Spleen (tissue), 11 donors: ENCODE measurements at regions not wholly inside any gene's neighbourhood (a gene's known extent, or its start where the extent isn't known, plus 50 kb on each side); places are given as distances from the start of the nearest gene placed in this dataset.

Source experiments
- DNase-seq: peaks from one replicate; pipeline ENCODE4 v3.0.0-alpha.2; 2020
- H3K27ac ChIP-seq, 8 donors: fragments of 200-600 bp; sonication (generic) in 7 of 8; 1 replicate in 4 of 8; 2 replicates in 4 of 8; pipeline versions ENCODE4 v1.5.0 to v1.8.0; 2016 to 2021; ENCODE audit warnings: inconsistent platforms in 4 of 8, mild to moderate bottlenecking in 4 of 8, moderate library complexity in 1 of 8
- H3K27me3 ChIP-seq, 7 donors: fragments of 200-600 bp; sonication (generic) in 6 of 7; replicated peaks in 1 of 7; 1 replicate in 4 of 7; 2 replicates in 3 of 7; pipeline versions ENCODE4 v1.5.0 to v1.8.0; 2016 to 2021; ENCODE audit warnings: inconsistent platforms in 3 of 7, mild to moderate bottlenecking in 1 of 7
- H3K36me3 ChIP-seq, 6 donors: fragments of 200-600 bp; sonication (generic) in 5 of 6; 1 replicate in 4 of 6; 2 replicates in 2 of 6; pipeline versions ENCODE4 v1.5.0 to v1.8.0; 2016 to 2021; ENCODE audit warnings: inconsistent platforms in 2 of 6
- H3K4me1 ChIP-seq, 6 donors: fragments of 200-600 bp; sonication (generic) in 5 of 6; 1 replicate in 3 of 6; 2 replicates in 3 of 6; pipeline versions ENCODE4 v1.5.0 to v1.8.0; 2016 to 2021; ENCODE audit warnings: inconsistent platforms in 3 of 6
- H3K4me3 ChIP-seq, 8 donors: fragments of 200-600 bp; sonication (generic) in 7 of 8; 1 replicate in 4 of 8; 2 replicates in 4 of 8; pipeline versions ENCODE4 v1.5.0 to v1.8.0; 2016 to 2021; ENCODE audit warnings: inconsistent platforms in 4 of 8, mild to moderate bottlenecking in 4 of 8, moderate library complexity in 2 of 8
- H3K9me3 ChIP-seq, 8 donors: fragments of 200-600 bp; sonication (generic) in 7 of 8; 1 replicate in 4 of 8; 2 replicates in 4 of 8; pipeline versions ENCODE4 v1.5.0 to v1.8.0; 2016 to 2021; ENCODE audit warnings: inconsistent platforms in 4 of 8
- POLR2A ChIP-seq, 3 donors: fragments of 450-650 bp; IDR thresholded peaks; one replicate each; pipeline ENCODE4 v1.5.1; 2017; ENCODE audit warnings: antibody characterized with exemption in 3 of 3, mild to moderate bottlenecking in 1 of 3
- POLR2AphosphoS5 ChIP-seq, 3 donors: sonication (generic); formaldehyde crosslinking; IDR thresholded peaks; one replicate each; pipeline ENCODE4 v1.5.1; 2017; ENCODE audit warnings: antibody characterized with exemption in 3 of 3
- WGBS, 5 donors: extraction: QIAGEN DNeasy Blood & Tissue Kit in 3 of 5; methylation state at CpG; one replicate each; pipeline versions ENCODE4 v1.1.5 to v1.1.7; 2013 to 2018; 5-methylcytosine and 5-hydroxymethylcytosine counted together
- intact Hi-C: fragments of 100-400 bp; cut with DNase I; formaldehyde crosslinking; loops from one replicate; pipeline ENCODE4 v1.15.0; 2023; ENCODE audit warnings: low total_unique reads
- TF ChIP-seq, protein P1 (sequence below), 11 experiments: fragments of 200-600 bp in 7 of 11; fragments of 450-650 bp in 4 of 11; sonication (generic) in 4 of 11; IDR thresholded peaks in 8 of 11; conservative IDR thresholded peaks in 3 of 11; 1 replicate in 7 of 11; 2 replicates in 4 of 11; pipeline versions ENCODE4 v1.4.0 to v1.8.0; 2016 to 2021; ENCODE audit warnings: antibody characterized with exemption in 11 of 11, inconsistent platforms in 4 of 11, mild to moderate bottlenecking in 1 of 11
- donor health status: healthy with polysubstance abuse.
- donor health status: DM: no; HTN: no; CAD: no; lungs with moderate emphysema.
- donor health status: DM: no; HTN: no; CAD: no.
- donor health status: Bipolar disorder and iron deficiency.
- donor health status: healthy.
- donor health status: DM: no; HTN: no; CAD: no.
- donor health status: DM: yes; HTN: yes; CAD: no.

DNA sequence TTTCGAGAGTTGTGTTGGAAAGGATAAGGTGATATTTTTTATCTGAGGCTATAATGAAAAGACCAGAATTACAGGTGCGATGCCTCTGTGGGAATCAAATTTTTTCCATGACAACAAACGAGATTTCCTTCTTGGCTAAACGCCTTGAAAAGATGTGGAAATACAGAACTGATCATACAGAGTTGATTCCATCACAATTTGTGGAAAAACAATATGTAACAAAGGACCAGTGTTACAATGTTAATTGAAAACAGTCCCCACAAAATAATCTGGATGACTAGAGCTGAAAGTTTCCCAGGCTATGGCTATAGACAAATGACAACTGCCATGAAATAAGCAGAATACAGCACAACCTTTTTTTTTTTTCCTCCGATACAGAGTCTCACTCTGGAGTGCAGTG is 628.9 kb downstream of the DIAPH3 start:
- H3K4me3 ChIP-seq = no peak overlapping the region
- H3K36me3 ChIP-seq = no peaks in the 10 kb centered on the region
- TF ChIP-seq, protein P1, sequence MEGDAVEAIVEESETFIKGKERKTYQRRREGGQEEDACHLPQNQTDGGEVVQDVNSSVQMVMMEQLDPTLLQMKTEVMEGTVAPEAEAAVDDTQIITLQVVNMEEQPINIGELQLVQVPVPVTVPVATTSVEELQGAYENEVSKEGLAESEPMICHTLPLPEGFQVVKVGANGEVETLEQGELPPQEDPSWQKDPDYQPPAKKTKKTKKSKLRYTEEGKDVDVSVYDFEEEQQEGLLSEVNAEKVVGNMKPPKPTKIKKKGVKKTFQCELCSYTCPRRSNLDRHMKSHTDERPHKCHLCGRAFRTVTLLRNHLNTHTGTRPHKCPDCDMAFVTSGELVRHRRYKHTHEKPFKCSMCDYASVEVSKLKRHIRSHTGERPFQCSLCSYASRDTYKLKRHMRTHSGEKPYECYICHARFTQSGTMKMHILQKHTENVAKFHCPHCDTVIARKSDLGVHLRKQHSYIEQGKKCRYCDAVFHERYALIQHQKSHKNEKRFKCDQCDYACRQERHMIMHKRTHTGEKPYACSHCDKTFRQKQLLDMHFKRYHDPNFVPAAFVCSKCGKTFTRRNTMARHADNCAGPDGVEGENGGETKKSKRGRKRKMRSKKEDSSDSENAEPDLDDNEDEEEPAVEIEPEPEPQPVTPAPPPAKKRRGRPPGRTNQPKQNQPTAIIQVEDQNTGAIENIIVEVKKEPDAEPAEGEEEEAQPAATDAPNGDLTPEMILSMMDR (IDR thresholded peaks at IDR 0.05 in 8 of 11, conservative IDR thresholded peaks at IDR 0.05 in 3 of 11) = no peak
- TF ChIP-seq POLR2AphosphoS5 (IDR thresholded peaks at IDR 0.05) (no peak), POLR2A (IDR thresholded peaks at IDR 0.05) (no peak)
- 75 to 88% (median 80%) methylated on average over 5 of the region's 5 CpGs for WGBS, 5 donors
- H3K27ac ChIP-seq = no peak overlapping the region
- DNase-seq = no peak
- H3K9me3 ChIP-seq = no peaks in the 10 kb centered on the region
- peaks cover 0 to 19% (median 14%) of the 10 kb centered on the region in 6 donors for H3K4me1 ChIP-seq
- intact Hi-C loops = no loop called here
- H3K27me3 ChIP-seq = no peaks in the 10 kb centered on the region

DNA sequence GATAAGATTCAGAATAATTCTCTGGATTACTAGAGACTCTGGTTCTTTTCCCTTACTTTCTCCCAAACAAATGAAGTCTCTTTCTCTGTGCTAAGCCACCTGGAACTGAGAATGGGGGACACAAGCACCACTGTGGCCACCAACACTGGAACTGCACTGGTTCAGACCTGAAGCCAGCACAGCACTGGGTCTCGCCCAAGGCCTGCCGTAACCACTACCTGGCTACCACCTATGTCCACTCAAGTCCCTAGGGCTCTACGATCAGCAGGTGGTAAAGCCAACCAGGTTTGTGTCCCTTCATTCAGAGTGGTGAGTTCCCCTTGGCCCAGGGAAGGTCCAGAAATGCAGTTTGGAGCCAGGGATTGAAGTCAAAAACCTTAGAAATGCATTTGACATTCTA is 626.2 kb downstream of the DIAPH3 start:
- H3K9me3 ChIP-seq = no peaks in the 10 kb centered on the region
- intact Hi-C loops = no loop called here
- TF ChIP-seq POLR2AphosphoS5 (IDR thresholded peaks at IDR 0.05) = no peak
- TF ChIP-seq, protein P1 (IDR thresholded peaks at IDR 0.05 in 8 of 11, conservative IDR thresholded peaks at IDR 0.05 in 3 of 11) = no peak
- no peak for TF ChIP-seq POLR2A (IDR thresholded peaks at IDR 0.05)
- H3K4me1 ChIP-seq = peaks cover 0 to 3% (median 0%) of the 10 kb centered on the region in 6 donors
- 75 to 100% (median 91%) methylated on average over 3 of the region's 3 CpGs for WGBS, 5 donors
- H3K4me3 ChIP-seq = no peak overlapping the region
- no peak for DNase-seq
- no peaks in the 10 kb centered on the region for H3K27me3 ChIP-seq
- no peak overlapping the region for H3K27ac ChIP-seq
- H3K36me3 ChIP-seq = no peaks in the 10 kb centered on the region

DNA sequence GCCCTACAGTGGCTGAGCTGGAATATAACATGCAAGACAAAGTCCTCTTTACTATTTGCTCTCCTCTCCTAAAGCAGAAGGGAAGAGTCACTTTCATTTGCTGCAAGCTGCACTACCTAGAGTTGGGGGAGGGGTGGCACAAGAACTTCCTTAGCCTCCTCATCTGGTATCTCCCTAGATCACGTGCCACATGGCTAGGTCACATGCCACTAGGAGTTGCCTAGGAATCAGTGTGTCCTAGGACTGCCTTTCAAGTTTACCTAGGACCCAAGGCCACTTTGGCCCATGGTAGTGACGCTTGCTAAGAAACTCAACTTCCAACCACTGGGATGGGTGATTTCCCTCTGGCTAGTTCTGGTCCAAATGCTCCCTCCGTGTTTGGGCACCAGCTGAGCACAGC is 625.2 kb downstream of the DIAPH3 start:
- H3K36me3 ChIP-seq = no peaks in the 10 kb centered on the region
- TF ChIP-seq POLR2AphosphoS5 (IDR thresholded peaks at IDR 0.05) = no peak
- TF ChIP-seq, protein P1 (IDR thresholded peaks at IDR 0.05 in 8 of 11, conservative IDR thresholded peaks at IDR 0.05 in 3 of 11) = no peak
- no peak for TF ChIP-seq POLR2A (IDR thresholded peaks at IDR 0.05)
- H3K27me3 ChIP-seq = no peaks in the 10 kb centered on the region
- intact Hi-C loops = no loop called here
- WGBS, 5 donors = 46 to 81% (median 52%) methylated on average over 2 to 3 of the region's 3 CpGs
- no peaks in the 10 kb centered on the region for H3K9me3 ChIP-seq
- DNase-seq = no peak
- H3K4me3 ChIP-seq = no peak overlapping the region
- H3K4me1 ChIP-seq = no peaks in the 10 kb centered on the region
- no peak overlapping the region for H3K27ac ChIP-seq

DNA sequence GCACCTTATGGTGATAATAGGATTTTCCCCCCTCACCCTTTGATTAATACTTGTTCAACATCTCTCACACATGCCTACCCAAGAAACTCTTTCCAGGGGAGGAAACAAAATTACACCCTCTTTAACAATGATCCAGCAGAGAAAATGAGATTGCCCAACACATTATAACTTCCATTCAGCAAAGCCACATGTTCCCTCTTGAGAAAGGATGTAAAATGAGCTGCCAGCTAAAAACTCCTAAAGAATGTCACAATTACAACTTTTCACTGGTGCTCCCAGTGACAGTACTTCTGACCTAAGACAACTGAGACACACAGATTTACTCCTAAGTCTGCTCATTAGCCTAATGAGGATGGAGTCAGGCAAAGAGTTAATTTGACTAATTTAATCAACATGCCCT is 621.4 kb downstream of the DIAPH3 start:
- H3K9me3 ChIP-seq = no peaks in the 10 kb centered on the region
- no peak overlapping the region for H3K27ac ChIP-seq
- TF ChIP-seq, protein P1 (IDR thresholded peaks at IDR 0.05 in 8 of 11, conservative IDR thresholded peaks at IDR 0.05 in 3 of 11) = no peak
- no peak for TF ChIP-seq POLR2A (IDR thresholded peaks at IDR 0.05)
- TF ChIP-seq POLR2AphosphoS5 (IDR thresholded peaks at IDR 0.05) = no peak
- no peaks in the 10 kb centered on the region for H3K36me3 ChIP-seq
- intact Hi-C loops = no loop called here
- no peak overlapping the region for H3K4me3 ChIP-seq
- no peaks in the 10 kb centered on the region for H3K27me3 ChIP-seq
- no peak for DNase-seq
- H3K4me1 ChIP-seq = no peaks in the 10 kb centered on the region
